HepG2 (cell line): ENCODE measurements at regions not wholly inside any gene's neighbourhood (a gene's known extent, or its start where the extent isn't known, plus 50 kb on each side); places are given as distances from the start of the nearest gene placed in this dataset.

Experiments used
- HDAC1 ChIP-seq: sonication (generic); formaldehyde crosslinking; IDR thresholded peaks from 2 replicates; pipeline ENCODE4 v1.5.1; 2020; ENCODE audit warnings: mild to moderate bottlenecking, missing genetic modification reagents
- HNF1B ChIP-seq: sonication (generic); formaldehyde crosslinking; IDR thresholded peaks from 2 replicates; pipeline ENCODE4 v1.5.1; 2020; ENCODE audit warnings: mild to moderate bottlenecking, moderate library complexity, missing genetic modification reagents
- MXD4 ChIP-seq: IDR thresholded peaks from 2 replicates; pipeline ENCODE4 v1.6.1; 2016; ENCODE audit warnings: mild to moderate bottlenecking, missing biosample characterization, missing genetic modification reagents
- POGZ ChIP-seq: sonication (generic); formaldehyde crosslinking; IDR thresholded peaks from 2 replicates; pipeline ENCODE4 v1.4.0; 2020; ENCODE audit warnings: mild to moderate bottlenecking, missing genetic modification reagents
- RCOR2 ChIP-seq: IDR thresholded peaks from 2 replicates; pipeline ENCODE4 v1.6.1; 2016; ENCODE audit warnings: missing biosample characterization, missing genetic modification reagents
- TOE1 ChIP-seq: sonication (generic); formaldehyde crosslinking; IDR thresholded peaks from 2 replicates; pipeline ENCODE4 v1.4.0; 2020; ENCODE audit warnings: mild to moderate bottlenecking, missing genetic modification reagents
- ZBTB4 ChIP-seq: sonication (generic); formaldehyde crosslinking; IDR thresholded peaks from 2 replicates; pipeline ENCODE4 v1.4.0; 2020; ENCODE audit warnings: missing genetic modification reagents, mild to moderate bottlenecking, borderline replicate concordance
- ZBTB42 ChIP-seq: sonication (generic); formaldehyde crosslinking; IDR thresholded peaks from 2 replicates; pipeline ENCODE4 v1.5.0; 2020; ENCODE audit warnings: mild to moderate bottlenecking, missing genetic modification reagents
- ZFYVE20 ChIP-seq: sonication (generic); formaldehyde crosslinking; IDR thresholded peaks from 2 replicates; pipeline ENCODE4 v1.8.0; 2023; ENCODE audit warnings: low read depth, mild to moderate bottlenecking, moderate library complexity, missing genetic modification reagents, borderline replicate concordance

- TF ChIP-seq ZBTB4 (no peak), TOE1 (CRISPR knock-in tag) (no peak), ZBTB42 (CRISPR knock-in tag) (no peak), HNF1B (CRISPR knock-in tag) (peak; percentile 94), POGZ (CRISPR knock-in tag) (peak; percentile 60), ZFYVE20 (CRISPR knock-in tag) (no peak), MXD4 (CRISPR knock-in tag) (peak; percentile 61; the same call in 1 of the 2 replicates), RCOR2 (CRISPR knock-in tag) (no peak), HDAC1 (CRISPR knock-in tag) (peak; percentile 55)
Observed at GRCh38 chrX:38982370-38982769, 181.1 kb downstream of the MID1IP1 start (continued).
